ENCODE measurements at regions not wholly inside any gene's neighbourhood (a gene's known extent, or its start where the extent isn't known, plus 50 kb on each side); places are given as distances from the start of the nearest gene placed in this dataset.

GRCh38 chr2:7766978-7767565 lies 849.9 kb downstream of the RNF144A start:
- Mint-ChIP-seq H3K36me3 (ENCODE audit: low read depth) (peaks cover 5% of the 10 kb centered on the region), H3K27ac (no peak overlapping the region), H3K9me3 (peaks cover 23% of the 10 kb centered on the region), H3K4me3 (no peak overlapping the region), H3K4me1 (ENCODE audit: low read depth) (no peaks in the 10 kb centered on the region), H3K27me3 (ENCODE audit: insufficient read depth) (peaks cover 4% of the 10 kb centered on the region; the same call in 1 of the 2 replicates)
- DNase-seq = no peak
- TF ChIP-seq CTCF (IDR thresholded peaks at IDR 0.05) = no peak

- Mint-ChIP-seq H3K27me3 (ENCODE audit: insufficient read depth) (peaks cover under 1% of the 10 kb centered on the region; the same call in 1 of the 2 replicates), H3K36me3 (ENCODE audit: low read depth) (no peaks in the 10 kb centered on the region), H3K4me1 (ENCODE audit: low read depth) (peaks cover under 1% of the 10 kb centered on the region; the same call in 1 of the 2 replicates), H3K27ac (no peak overlapping the region), H3K4me3 (no peak overlapping the region), H3K9me3 (peaks cover 17% of the 10 kb centered on the region)
- no peak for TF ChIP-seq CTCF (IDR thresholded peaks at IDR 0.05)
- no peak for DNase-seq
These were observed 850.7 kb downstream of the RNF144A start for GRCh38 chr2:7767902-7768301.

GRCh38 chr2:7771781-7772180 lies 854.6 kb downstream of the RNF144A start:
- Mint-ChIP-seq H3K4me1 (ENCODE audit: low read depth) (peaks cover 10% of the 10 kb centered on the region; the same call in 1 of the 2 replicates), H3K27ac (no peak overlapping the region), H3K4me3 (no peak overlapping the region), H3K36me3 (ENCODE audit: low read depth) (no peaks in the 10 kb centered on the region), H3K27me3 (ENCODE audit: insufficient read depth) (no peaks in the 10 kb centered on the region; the same call in 1 of the 2 replicates), H3K9me3 (no peaks in the 10 kb centered on the region)
- no peak for TF ChIP-seq CTCF (IDR thresholded peaks at IDR 0.05)
- no peak for DNase-seq

- peaks cover 10% of the 10 kb centered on the region; the same call in 1 of the 2 replicates for H3K4me1 Mint-ChIP-seq (ENCODE audit: low read depth)
- no peaks in the 10 kb centered on the region; the same call in 1 of the 2 replicates for H3K27me3 Mint-ChIP-seq (ENCODE audit: insufficient read depth)
- TF ChIP-seq CTCF (IDR thresholded peaks at IDR 0.05) = no peak
- H3K36me3 Mint-ChIP-seq (ENCODE audit: low read depth) = no peaks in the 10 kb centered on the region
- peak overlapping the region; percentile 19; the same call in 1 of the 2 replicates for H3K4me3 Mint-ChIP-seq
- peak overlapping the region; percentile 36; the same call in 1 of the 2 replicates for H3K27ac Mint-ChIP-seq
- H3K9me3 Mint-ChIP-seq = no peaks in the 10 kb centered on the region
- peak; percentile 25 for DNase-seq
These were observed 856.4 kb downstream of the RNF144A start for GRCh38 chr2:7773362-7774360.

- no peaks in the 10 kb centered on the region; the same call in 1 of the 2 replicates for H3K27me3 Mint-ChIP-seq (ENCODE audit: insufficient read depth)
- H3K4me3 Mint-ChIP-seq = no peak overlapping the region
- no peak overlapping the region for H3K27ac Mint-ChIP-seq
- no peaks in the 10 kb centered on the region for H3K9me3 Mint-ChIP-seq
- H3K4me1 Mint-ChIP-seq (ENCODE audit: low read depth) = peaks cover 10% of the 10 kb centered on the region; the same call in 1 of the 2 replicates
- DNase-seq = no peak
- H3K36me3 Mint-ChIP-seq (ENCODE audit: low read depth) = no peaks in the 10 kb centered on the region
- no peak for TF ChIP-seq CTCF (IDR thresholded peaks at IDR 0.05)
These were observed 857.3 kb downstream of the RNF144A start for GRCh38 chr2:7774481-7774880.

Measured in HFFc6 (cell line).